Testis (tissue), 2 donors: ENCODE measurements at regions not wholly inside any gene's neighbourhood (a gene's known extent, or its start where the extent isn't known, plus 50 kb on each side); places are given as distances from the start of the nearest gene placed in this dataset.

ENCODE experiments used
- DNase-seq: peaks from one replicate; pipeline ENCODE4 v3.0.0-alpha.2; 2019
- H3K27ac ChIP-seq, 2 donors: fragments of 200-600 bp; sonication (generic); one replicate each; pipeline ENCODE4 v1.5.1; 2019
- H3K27me3 ChIP-seq: fragments of 200-600 bp; sonication (generic); one replicate; pipeline ENCODE4 v1.5.1; 2019
- H3K36me3 ChIP-seq: fragments of 200-600 bp; sonication (generic); one replicate; pipeline ENCODE4 v1.5.1; 2017; ENCODE audit warnings: low read depth; ENCODE audit errors: missing control alignments
- H3K4me1 ChIP-seq: fragments of 200-600 bp; sonication (generic); one replicate; pipeline ENCODE4 v1.5.1; 2019
- H3K4me3 ChIP-seq, 2 donors: fragments of 200-600 bp; sonication (generic); one replicate each; pipeline ENCODE4 v1.5.1; 2017 to 2019
- H3K9me3 ChIP-seq: fragments of 200-600 bp; sonication (generic); one replicate; pipeline ENCODE4 v1.5.1; 2017
- CTCF ChIP-seq, 3 experiments: fragments of 450-650 bp in 2 of 3; fragments of 200-600 bp in 1 of 3; sonication (generic) in 1 of 3; IDR thresholded peaks; one replicate each; pipeline ENCODE4 v1.5.1; 2016 to 2019; ENCODE audit warnings: antibody characterized with exemption in 3 of 3, mild to moderate bottlenecking in 2 of 3, moderate library complexity in 1 of 3
- POLR2A ChIP-seq: fragments of 450-650 bp; IDR thresholded peaks from one replicate; pipeline ENCODE4 v1.6.1; 2017; ENCODE audit warnings: antibody characterized with exemption, mild to moderate bottlenecking, moderate library complexity
- WGBS, 2 donors: methylation state at CpG; one replicate each; pipeline ENCODE4 v1.1.5; 2018; 5-methylcytosine and 5-hydroxymethylcytosine counted together
- intact Hi-C: fragments of 100-400 bp; cut with DNase I; formaldehyde crosslinking; loops from one replicate; pipeline ENCODE4 v1.15.1; 2023; ENCODE audit warnings: low total_unique reads

DNA sequence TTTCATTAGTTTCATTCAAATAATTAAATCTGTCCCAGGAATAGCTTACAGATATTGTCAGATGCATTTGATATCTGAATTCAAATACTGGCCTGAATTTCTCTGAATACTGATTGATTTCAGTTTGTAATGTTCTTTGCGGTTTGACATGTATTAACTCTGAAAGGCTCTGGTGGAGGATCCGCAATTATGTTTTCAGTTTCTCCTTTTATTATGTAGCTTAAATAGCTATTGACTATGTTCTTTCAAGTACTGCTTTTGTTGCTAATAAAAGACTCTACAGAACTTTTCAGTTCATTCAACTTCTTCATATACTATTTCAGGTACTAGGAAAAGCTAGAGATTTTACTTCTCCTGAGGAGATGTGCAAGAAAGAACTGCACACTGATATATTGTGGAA, 2085.4 kb upstream of the RAG2 start:
- TF ChIP-seq POLR2A (no peak), CTCF (IDR thresholded peaks at IDR 0.05) (no peak)
- no peak overlapping the region for H3K4me3 ChIP-seq
- no peak for DNase-seq
- H3K4me1 ChIP-seq: no peaks in the 10 kb centered on the region
- H3K9me3 ChIP-seq: no peaks in the 10 kb centered on the region
- intact Hi-C loops: no loop called here
- no peak overlapping the region for H3K27ac ChIP-seq
- no peaks in the 10 kb centered on the region for H3K36me3 ChIP-seq
- WGBS, 2 donors: 55 to 84% methylated on average over 2 of the region's 2 CpGs
- no peaks in the 10 kb centered on the region for H3K27me3 ChIP-seq

- H3K9me3 ChIP-seq: no peaks in the 10 kb centered on the region
These were observed 2082.7 kb upstream of the RAG2 start for GRCh38 chr11:38680746-38681145.

DNA sequence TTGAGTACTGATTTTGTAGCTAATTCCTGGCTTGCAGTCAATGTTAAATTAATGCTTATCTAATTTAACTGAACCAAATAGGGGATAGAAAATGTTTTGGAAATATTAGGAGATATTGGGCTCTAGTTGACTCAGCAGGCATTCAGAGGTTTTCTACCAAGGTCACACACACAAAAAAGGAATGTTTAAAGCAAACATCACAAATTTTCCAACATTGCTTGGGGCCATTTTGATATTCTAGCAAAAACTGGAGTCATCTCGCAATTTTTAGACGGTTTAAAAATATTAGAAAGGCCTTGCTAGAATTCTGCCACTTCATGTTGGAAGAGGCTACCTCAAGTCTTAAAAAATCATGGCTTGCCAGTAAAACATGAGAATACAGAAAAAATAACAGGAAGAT, 2082.1 kb upstream of the RAG2 start:
- 63 to 68% methylated on average over 2 of the region's 2 CpGs for WGBS, 2 donors
- intact Hi-C loops: no loop called here
- no peaks in the 10 kb centered on the region for H3K9me3 ChIP-seq
- TF ChIP-seq POLR2A (no peak), CTCF (IDR thresholded peaks at IDR 0.05) (no peak)
- no peak overlapping the region for H3K4me3 ChIP-seq
- no peak overlapping the region for H3K27ac ChIP-seq
- no peaks in the 10 kb centered on the region for H3K27me3 ChIP-seq
- no peak for DNase-seq
- H3K36me3 ChIP-seq: no peaks in the 10 kb centered on the region
- H3K4me1 ChIP-seq: no peaks in the 10 kb centered on the region

More at GRCh38 chr11:38680746-38681145, 2082.7 kb upstream of the RAG2 start:
- intact Hi-C loops: no loop called here
- WGBS, 2 donors: 83 to 91% methylated on average over 2 of the region's 2 CpGs
- no peaks in the 10 kb centered on the region for H3K4me1 ChIP-seq
- H3K27me3 ChIP-seq: no peaks in the 10 kb centered on the region
- TF ChIP-seq POLR2A (no peak), CTCF (IDR thresholded peaks at IDR 0.05) (no peak)
- no peak overlapping the region for H3K27ac ChIP-seq
- no peaks in the 10 kb centered on the region for H3K36me3 ChIP-seq
- no peak for DNase-seq
- H3K4me3 ChIP-seq: no peak overlapping the region

- no peaks in the 10 kb centered on the region for H3K9me3 ChIP-seq
- intact Hi-C loops: no loop called here
These were observed 2074.4 kb upstream of the RAG2 start for GRCh38 chr11:38672445-38672844.

More at GRCh38 chr11:38672445-38672844, 2074.4 kb upstream of the RAG2 start:
- H3K4me1 ChIP-seq: no peaks in the 10 kb centered on the region
- no peaks in the 10 kb centered on the region for H3K36me3 ChIP-seq
- H3K27ac ChIP-seq: no peak overlapping the region
- no peaks in the 10 kb centered on the region for H3K27me3 ChIP-seq
- no peak overlapping the region for H3K4me3 ChIP-seq
- TF ChIP-seq CTCF (IDR thresholded peaks at IDR 0.05) (no peak), POLR2A (no peak)
- DNase-seq: no peak
